ENCODE measurements at regions not wholly inside any gene's neighbourhood (a gene's known extent, or its start where the extent isn't known, plus 50 kb on each side); places are given as distances from the start of the nearest gene placed in this dataset.

GRCh38 chr13:34777914-34778303, 164.2 kb upstream of the NBEA start:
- TF ChIP-seq CTCF (IDR thresholded peaks at IDR 0.05) (no peak), POLR2A (IDR thresholded peaks at IDR 0.05) (no peak)

Measured in esophagus squamous epithelium (tissue), 4 donors.